ENCODE measurements at regions not wholly inside any gene's neighbourhood (a gene's known extent, or its start where the extent isn't known, plus 50 kb on each side); places are given as distances from the start of the nearest gene placed in this dataset.
A peak's percentile ranks its signal among the peaks of the same experiment; 100 is the strongest.

DNA sequence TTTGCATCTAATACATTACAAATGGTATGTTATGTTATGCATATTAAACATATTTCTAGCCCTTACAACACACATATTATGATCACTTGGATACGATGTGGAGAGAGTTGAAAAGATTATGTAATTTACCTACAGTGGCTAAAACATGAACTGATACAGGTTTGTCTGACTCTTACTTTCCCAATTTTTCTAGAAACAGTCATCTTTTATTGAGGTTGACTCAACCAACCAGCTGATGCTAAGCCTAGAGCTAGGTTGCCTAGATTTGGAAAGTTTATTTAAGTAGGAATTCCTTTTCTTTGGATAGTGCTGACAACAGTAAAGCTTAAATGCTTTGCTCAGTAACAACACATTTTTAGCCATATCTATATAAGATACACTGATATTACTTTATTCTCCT is 1215.1 kb downstream of the ADGRL3 start:
- Histone ChIP-seq H3K27ac (no peak overlapping the region), H3K4me3 (no peak overlapping the region), H3K27me3 (no peaks in the 10 kb centered on the region), H3K9me3 (peaks cover 0 to 2% of the 10 kb centered on the region in 2 donors), H3K4me1 (no peaks in the 10 kb centered on the region), H3K36me3 (no peaks in the 10 kb centered on the region)
- TF ChIP-seq, protein P1, sequence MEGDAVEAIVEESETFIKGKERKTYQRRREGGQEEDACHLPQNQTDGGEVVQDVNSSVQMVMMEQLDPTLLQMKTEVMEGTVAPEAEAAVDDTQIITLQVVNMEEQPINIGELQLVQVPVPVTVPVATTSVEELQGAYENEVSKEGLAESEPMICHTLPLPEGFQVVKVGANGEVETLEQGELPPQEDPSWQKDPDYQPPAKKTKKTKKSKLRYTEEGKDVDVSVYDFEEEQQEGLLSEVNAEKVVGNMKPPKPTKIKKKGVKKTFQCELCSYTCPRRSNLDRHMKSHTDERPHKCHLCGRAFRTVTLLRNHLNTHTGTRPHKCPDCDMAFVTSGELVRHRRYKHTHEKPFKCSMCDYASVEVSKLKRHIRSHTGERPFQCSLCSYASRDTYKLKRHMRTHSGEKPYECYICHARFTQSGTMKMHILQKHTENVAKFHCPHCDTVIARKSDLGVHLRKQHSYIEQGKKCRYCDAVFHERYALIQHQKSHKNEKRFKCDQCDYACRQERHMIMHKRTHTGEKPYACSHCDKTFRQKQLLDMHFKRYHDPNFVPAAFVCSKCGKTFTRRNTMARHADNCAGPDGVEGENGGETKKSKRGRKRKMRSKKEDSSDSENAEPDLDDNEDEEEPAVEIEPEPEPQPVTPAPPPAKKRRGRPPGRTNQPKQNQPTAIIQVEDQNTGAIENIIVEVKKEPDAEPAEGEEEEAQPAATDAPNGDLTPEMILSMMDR (IDR thresholded peaks at IDR 0.05) = no peak
- intact Hi-C loops (cut with DNase I) = no loop called here
- DNase-seq = no peak
- no peak for ATAC-seq

DNA sequence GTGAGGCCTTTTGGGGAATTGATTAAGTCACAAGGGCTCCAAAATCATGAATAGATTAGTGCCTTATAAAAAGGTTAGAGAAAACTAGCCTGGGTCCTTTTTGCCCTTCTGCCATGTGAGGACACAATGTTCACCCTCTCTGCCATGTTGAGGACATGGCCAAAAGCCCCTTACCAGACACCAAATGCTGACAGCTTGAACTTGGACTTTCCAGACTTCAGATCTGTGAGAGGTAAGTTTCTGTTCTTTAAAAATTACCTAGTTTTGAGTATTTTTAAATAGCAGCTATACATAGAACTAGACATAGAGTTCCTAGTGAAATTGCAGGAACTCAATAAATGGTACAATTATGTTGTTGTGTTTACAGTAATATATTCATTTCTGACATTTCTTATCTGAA is 1214.4 kb downstream of the ADGRL3 start:
- peaks cover 0 to 2% of the 10 kb centered on the region in 2 donors for H3K9me3 ChIP-seq
- H3K36me3 ChIP-seq = no peaks in the 10 kb centered on the region
- no peaks in the 10 kb centered on the region for H3K27me3 ChIP-seq
- TF ChIP-seq, protein P1 (IDR thresholded peaks at IDR 0.05) = no peak
- DNase-seq (no peak), ATAC-seq (no peak)
- H3K27ac ChIP-seq = no peak overlapping the region
- no peaks in the 10 kb centered on the region for H3K4me1 ChIP-seq
- H3K4me3 ChIP-seq = no peak overlapping the region
- intact Hi-C loops (cut with DNase I) = no loop called here

DNA sequence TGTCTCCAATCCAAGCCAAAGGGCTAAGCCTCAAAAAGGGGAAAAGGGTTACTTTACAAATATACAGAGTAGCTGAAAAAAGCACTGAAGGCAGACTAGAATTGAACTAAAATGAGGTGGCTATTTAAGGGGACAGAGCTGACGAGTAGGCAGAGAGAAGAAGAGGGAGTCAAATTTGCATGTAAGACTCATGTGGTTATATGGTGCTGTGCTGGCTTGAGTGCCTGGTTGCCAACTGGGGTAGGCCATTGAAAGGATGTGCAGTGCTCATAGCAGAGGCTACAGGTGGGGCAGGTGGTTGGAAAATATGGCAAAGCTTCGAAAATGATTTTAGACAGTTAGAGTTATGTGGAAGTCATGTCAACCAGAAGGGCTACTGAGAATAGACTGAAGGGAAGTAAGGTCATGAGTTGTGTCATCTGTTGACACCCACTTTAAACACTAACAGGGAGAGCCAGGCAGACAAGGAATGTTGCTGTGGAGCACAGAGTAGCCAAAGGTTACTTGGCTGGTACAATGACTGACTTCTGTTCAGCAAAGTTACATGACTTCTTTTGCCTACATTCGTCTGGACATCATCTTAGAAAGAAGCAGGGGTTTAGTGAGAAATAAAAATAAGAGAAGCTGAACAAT is 1210.4 kb downstream of the ADGRL3 start:
- no peak for ATAC-seq
- intact Hi-C loops (cut with DNase I) = no loop called here
- no peaks in the 10 kb centered on the region for H3K9me3 ChIP-seq
- no peak overlapping the region for H3K4me3 ChIP-seq
- TF ChIP-seq, protein P1 (IDR thresholded peaks at IDR 0.05) = no peak
- H3K27me3 ChIP-seq = no peaks in the 10 kb centered on the region
- no peak for DNase-seq
- H3K4me1 ChIP-seq = no peaks in the 10 kb centered on the region
- H3K27ac ChIP-seq = no peak overlapping the region
- no peaks in the 10 kb centered on the region for H3K36me3 ChIP-seq

DNA sequence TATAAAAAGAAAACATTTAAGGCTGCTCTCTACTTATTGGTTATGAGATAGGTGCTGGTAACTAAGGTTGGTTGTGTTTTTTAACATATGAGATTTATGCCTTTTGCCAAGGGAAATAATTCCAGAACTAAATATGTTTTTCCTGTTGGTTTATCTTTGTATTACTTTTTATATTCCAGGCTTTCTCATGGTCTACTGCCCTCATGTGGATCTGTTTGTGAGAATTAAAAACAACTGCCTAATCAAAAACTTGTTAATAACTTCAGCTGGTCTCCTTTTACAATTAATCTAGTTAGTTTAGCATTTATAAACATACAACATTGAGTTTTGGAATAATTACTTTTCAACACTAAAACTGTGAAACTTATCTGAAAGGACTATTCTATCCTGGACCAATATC is 1208.3 kb downstream of the ADGRL3 start:
- TF ChIP-seq, protein P1 (IDR thresholded peaks at IDR 0.05) = no peak

DNA sequence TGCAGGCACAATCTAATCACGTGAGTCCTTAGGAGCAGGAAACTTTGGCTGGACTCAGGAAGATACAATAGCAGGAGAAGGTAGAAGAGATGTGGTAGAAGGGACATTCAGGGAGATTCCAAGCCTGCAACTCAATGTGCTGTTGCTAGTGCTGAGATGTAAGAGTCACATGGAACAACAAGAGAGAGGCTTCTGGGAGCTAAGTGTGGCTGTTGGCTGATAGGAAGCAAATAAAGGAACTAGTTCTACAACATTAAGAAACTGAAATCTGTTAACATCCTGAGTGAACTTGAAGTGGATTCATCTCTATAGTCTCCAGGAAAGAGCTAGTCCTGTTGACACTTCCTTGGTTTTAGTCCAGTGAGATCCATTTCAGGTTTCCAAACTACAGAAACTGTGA is 1207.4 kb downstream of the ADGRL3 start:
- Histone ChIP-seq H3K9me3 (no peaks in the 10 kb centered on the region), H3K4me1 (no peaks in the 10 kb centered on the region), H3K27me3 (no peaks in the 10 kb centered on the region), H3K27ac (no peak overlapping the region), H3K4me3 (no peak overlapping the region), H3K36me3 (no peaks in the 10 kb centered on the region)
- intact Hi-C loops (cut with DNase I) = no loop called here
- TF ChIP-seq, protein P1 (IDR thresholded peaks at IDR 0.05) = no peak
- ATAC-seq (no peak), DNase-seq (no peak)

More for the DNA sequence above, 1208.3 kb downstream of the ADGRL3 start:
- ATAC-seq = no peak
- DNase-seq = peak in 1 of 4 donors; percentile 15
- Histone ChIP-seq H3K4me3 (no peak overlapping the region), H3K9me3 (no peaks in the 10 kb centered on the region), H3K27ac (no peak overlapping the region), H3K36me3 (no peaks in the 10 kb centered on the region), H3K27me3 (no peaks in the 10 kb centered on the region), H3K4me1 (no peaks in the 10 kb centered on the region)
- intact Hi-C loops (cut with DNase I) = no loop called here
